ENCODE measurements at regions not wholly inside any gene's neighbourhood (a gene's known extent, or its start where the extent isn't known, plus 50 kb on each side); places are given as distances from the start of the nearest gene placed in this dataset.
A peak's percentile ranks its signal among the peaks of the same experiment; 100 is the strongest.

- Histone ChIP-seq H3K9ac (ENCODE audit: low read length) (no peak overlapping the region), H3K4me1 (ENCODE audit: control insufficient read depth in 2 of 2, insufficient read depth in 2 of 2, low read length in 2 of 2) (no peaks in the 10 kb centered on the region), H3K79me2 (ENCODE audit: control insufficient read depth, insufficient read depth, low read length) (no peaks in the 10 kb centered on the region), H3K36me3 (replicated peaks in 1 of 2; ENCODE audit: control extremely low read depth in 1 of 2, control insufficient read depth in 1 of 2, extremely low read depth in 1 of 2, insufficient read depth in 2 of 2, low read length in 1 of 2) (no peaks in the 10 kb centered on the region), H3K9me3 (ENCODE audit: control extremely low read depth in 1 of 3, control insufficient read depth in 2 of 3, insufficient read depth in 1 of 3, low read length in 2 of 3) (peaks cover 0 to 4% (median 0%) of the 10 kb centered on the region in 3 donors), H3K4me2 (replicated peaks; ENCODE audit: low read depth, low read length, poor library complexity, severe bottlenecking) (no peak overlapping the region), H3K27me3 (replicated peaks in 1 of 4; ENCODE audit: control extremely low read depth in 1 of 4, control insufficient read depth in 3 of 4, insufficient read depth in 4 of 4, low read length in 3 of 4) (no peaks in the 10 kb centered on the region), H2AFZ (ENCODE audit: insufficient read depth, low read depth, low read length, poor library complexity, severe bottlenecking) (no peak overlapping the region), H3K4me3 (ENCODE audit: control extremely low read depth in 1 of 5, extremely low read depth in 1 of 5, insufficient read depth in 1 of 5, low read depth in 2 of 5, low read length in 4 of 5) (no peak overlapping the region), H3K27ac (ENCODE audit: low read length in 2 of 2) (no peak overlapping the region), H4K20me1 (ENCODE audit: control insufficient read depth, insufficient read depth, low read length, poor library complexity, severe bottlenecking) (no peaks in the 10 kb centered on the region)
- Mint-ChIP-seq H3K4me3 (no peak overlapping the region), H3K27me3 (no peaks in the 10 kb centered on the region), H3K9me3 (ENCODE audit: insufficient read depth) (no peaks in the 10 kb centered on the region), H3K4me1 (no peaks in the 10 kb centered on the region), H3K27ac (no peak overlapping the region)
- no peak for ATAC-seq (ENCODE audit: low read depth)
- POLR2A ChIA-PET, result no interaction called here
- 28% methylated on average over 3 of the region's 3 CpGs for WGBS (ENCODE audit: insufficient coverage)
- intact Hi-C loops (cut with micrococcal nuclease), result no loop called here
- no peak for DNase-seq
- CTCF ChIA-PET, result no interaction called here
- TF ChIP-seq EZH2 (IDR thresholded peaks at IDR 0.05; ENCODE audit: borderline replicate concordance, insufficient read depth, low read depth, low read length, poor library complexity, severe bottlenecking) (no peak), CTCF (IDR thresholded peaks at IDR 0.05) (no peak)
These were observed 60.6 kb upstream of the TRPC7 start for GRCh38 chr5:136425921-136426320.

- Mint-ChIP-seq H3K4me3 (no peak overlapping the region), H3K4me1 (no peaks in the 10 kb centered on the region), H3K27me3 (no peaks in the 10 kb centered on the region), H3K9me3 (ENCODE audit: insufficient read depth) (no peaks in the 10 kb centered on the region), H3K27ac (no peak overlapping the region)
- WGBS (ENCODE audit: insufficient coverage), result 60% methylated on average over 5 of the region's 11 CpGs
- no peak overlapping the region for H3K9ac ChIP-seq (ENCODE audit: low read length)
- DNase-seq (no peak), ATAC-seq (ENCODE audit: low read depth) (no peak)
- H3K9me3 ChIP-seq (ENCODE audit: control extremely low read depth in 1 of 3, control insufficient read depth in 2 of 3, insufficient read depth in 1 of 3, low read length in 2 of 3), result peaks cover 0 to 4% (median 0%) of the 10 kb centered on the region in 3 donors
- H3K4me2 ChIP-seq (replicated peaks; ENCODE audit: low read depth, low read length, poor library complexity, severe bottlenecking), result no peak overlapping the region
- H3K79me2 ChIP-seq (ENCODE audit: control insufficient read depth, insufficient read depth, low read length), result no peaks in the 10 kb centered on the region
- H4K20me1 ChIP-seq (ENCODE audit: control insufficient read depth, insufficient read depth, low read length, poor library complexity, severe bottlenecking), result no peaks in the 10 kb centered on the region
- no peaks in the 10 kb centered on the region for H3K27me3 ChIP-seq (replicated peaks in 1 of 4; ENCODE audit: control extremely low read depth in 1 of 4, control insufficient read depth in 3 of 4, insufficient read depth in 4 of 4, low read length in 3 of 4)
- intact Hi-C loops (cut with micrococcal nuclease), result no loop called here
- no peaks in the 10 kb centered on the region for H3K36me3 ChIP-seq (replicated peaks in 1 of 2; ENCODE audit: control extremely low read depth in 1 of 2, control insufficient read depth in 1 of 2, extremely low read depth in 1 of 2, insufficient read depth in 2 of 2, low read length in 1 of 2)
- TF ChIP-seq CTCF (IDR thresholded peaks at IDR 0.05) (peak; percentile 10), EZH2 (IDR thresholded peaks at IDR 0.05; ENCODE audit: borderline replicate concordance, insufficient read depth, low read depth, low read length, poor library complexity, severe bottlenecking) (no peak)
- H2AFZ ChIP-seq (ENCODE audit: insufficient read depth, low read depth, low read length, poor library complexity, severe bottlenecking), result no peak overlapping the region
- POLR2A ChIA-PET, result no interaction called here
- no peaks in the 10 kb centered on the region for H3K4me1 ChIP-seq (ENCODE audit: control insufficient read depth in 2 of 2, insufficient read depth in 2 of 2, low read length in 2 of 2)
- CTCF ChIA-PET, result no interaction called here
- no peak overlapping the region for H3K27ac ChIP-seq (ENCODE audit: low read length in 2 of 2)
- no peak overlapping the region for H3K4me3 ChIP-seq (ENCODE audit: control extremely low read depth in 1 of 5, extremely low read depth in 1 of 5, insufficient read depth in 1 of 5, low read depth in 2 of 5, low read length in 4 of 5)
These were observed 59.7 kb upstream of the TRPC7 start for GRCh38 chr5:136424835-136425584.
